ENCODE measurements at regions not wholly inside any gene's neighbourhood (a gene's known extent, or its start where the extent isn't known, plus 50 kb on each side); places are given as distances from the start of the nearest gene placed in this dataset.

DNA sequence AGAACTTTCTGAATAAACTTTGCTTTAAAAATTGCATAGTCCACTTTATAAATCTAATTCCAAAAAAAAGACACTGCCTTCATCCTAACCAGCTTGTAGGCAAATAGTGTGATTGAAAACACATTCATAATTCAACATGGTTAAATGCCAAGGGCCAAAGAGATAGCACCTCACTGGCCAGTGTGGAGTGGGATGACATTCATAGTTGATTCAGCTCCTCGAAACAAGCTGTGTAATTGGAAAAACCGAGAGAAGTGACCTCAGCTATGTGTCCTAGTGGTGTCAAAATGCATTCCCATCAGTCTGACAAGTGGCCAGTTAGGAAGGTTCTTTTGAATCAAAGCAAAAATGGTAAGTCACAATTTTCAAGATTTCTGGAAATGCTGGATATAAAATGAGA lies 1068.5 kb upstream of the CELF4 start:
- H3K4me3 ChIP-seq (IDR thresholded peaks at IDR 0.05; ENCODE audit: insufficient read depth, low read depth, low read length): no peak overlapping the region
- H3K27me3 ChIP-seq (ENCODE audit: insufficient read depth, low read depth): no peaks in the 10 kb centered on the region
- H3K36me3 ChIP-seq (ENCODE audit: insufficient read depth): no peaks in the 10 kb centered on the region
- no peaks in the 10 kb centered on the region for H4K20me1 ChIP-seq (ENCODE audit: insufficient read depth)
- no peaks in the 10 kb centered on the region for H3K4me1 ChIP-seq (ENCODE audit: low read depth, poor library complexity, severe bottlenecking)
- no peaks in the 10 kb centered on the region for H3K79me2 ChIP-seq (ENCODE audit: insufficient read depth, low read depth)
- H3K9ac ChIP-seq: no peak overlapping the region
- H2AFZ ChIP-seq (ENCODE audit: low read depth): no peak overlapping the region
- no peak overlapping the region for H3K4me2 ChIP-seq
- H3K27ac ChIP-seq: no peak overlapping the region
- TF ChIP-seq, protein P1, sequence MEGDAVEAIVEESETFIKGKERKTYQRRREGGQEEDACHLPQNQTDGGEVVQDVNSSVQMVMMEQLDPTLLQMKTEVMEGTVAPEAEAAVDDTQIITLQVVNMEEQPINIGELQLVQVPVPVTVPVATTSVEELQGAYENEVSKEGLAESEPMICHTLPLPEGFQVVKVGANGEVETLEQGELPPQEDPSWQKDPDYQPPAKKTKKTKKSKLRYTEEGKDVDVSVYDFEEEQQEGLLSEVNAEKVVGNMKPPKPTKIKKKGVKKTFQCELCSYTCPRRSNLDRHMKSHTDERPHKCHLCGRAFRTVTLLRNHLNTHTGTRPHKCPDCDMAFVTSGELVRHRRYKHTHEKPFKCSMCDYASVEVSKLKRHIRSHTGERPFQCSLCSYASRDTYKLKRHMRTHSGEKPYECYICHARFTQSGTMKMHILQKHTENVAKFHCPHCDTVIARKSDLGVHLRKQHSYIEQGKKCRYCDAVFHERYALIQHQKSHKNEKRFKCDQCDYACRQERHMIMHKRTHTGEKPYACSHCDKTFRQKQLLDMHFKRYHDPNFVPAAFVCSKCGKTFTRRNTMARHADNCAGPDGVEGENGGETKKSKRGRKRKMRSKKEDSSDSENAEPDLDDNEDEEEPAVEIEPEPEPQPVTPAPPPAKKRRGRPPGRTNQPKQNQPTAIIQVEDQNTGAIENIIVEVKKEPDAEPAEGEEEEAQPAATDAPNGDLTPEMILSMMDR (conservative IDR thresholded peaks at IDR 0.05; ENCODE audit: low read depth, low read length): no peak

DNA sequence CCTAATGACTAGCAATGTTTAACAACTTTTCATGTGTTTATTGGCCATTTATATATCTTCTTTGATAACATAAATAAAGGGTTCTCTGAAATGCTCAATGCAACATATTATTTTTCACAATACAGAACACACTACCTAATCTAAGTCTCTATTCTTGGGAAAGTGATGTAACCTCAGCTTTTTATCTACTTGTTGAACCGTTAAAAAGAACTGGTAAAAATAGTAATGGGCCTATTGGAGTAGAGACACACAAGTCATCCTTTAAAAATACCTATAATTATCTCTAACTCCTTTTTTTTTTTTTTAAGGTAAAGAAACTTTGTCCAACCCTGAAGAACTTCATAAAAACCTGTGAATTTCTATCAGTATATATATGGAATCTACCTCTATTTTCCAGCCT lies 1067.7 kb upstream of the CELF4 start:
- Histone ChIP-seq H3K4me2 (no peak overlapping the region), H3K4me3 (IDR thresholded peaks at IDR 0.05; ENCODE audit: insufficient read depth, low read depth, low read length) (no peak overlapping the region), H3K27me3 (ENCODE audit: insufficient read depth, low read depth) (no peaks in the 10 kb centered on the region), H4K20me1 (ENCODE audit: insufficient read depth) (no peaks in the 10 kb centered on the region), H3K79me2 (ENCODE audit: insufficient read depth, low read depth) (no peaks in the 10 kb centered on the region), H3K9ac (no peak overlapping the region), H3K4me1 (ENCODE audit: low read depth, poor library complexity, severe bottlenecking) (no peaks in the 10 kb centered on the region), H2AFZ (ENCODE audit: low read depth) (no peak overlapping the region), H3K36me3 (ENCODE audit: insufficient read depth) (no peaks in the 10 kb centered on the region), H3K27ac (no peak overlapping the region)
- TF ChIP-seq, protein P1 (conservative IDR thresholded peaks at IDR 0.05; ENCODE audit: low read depth, low read length): no peak

DNA sequence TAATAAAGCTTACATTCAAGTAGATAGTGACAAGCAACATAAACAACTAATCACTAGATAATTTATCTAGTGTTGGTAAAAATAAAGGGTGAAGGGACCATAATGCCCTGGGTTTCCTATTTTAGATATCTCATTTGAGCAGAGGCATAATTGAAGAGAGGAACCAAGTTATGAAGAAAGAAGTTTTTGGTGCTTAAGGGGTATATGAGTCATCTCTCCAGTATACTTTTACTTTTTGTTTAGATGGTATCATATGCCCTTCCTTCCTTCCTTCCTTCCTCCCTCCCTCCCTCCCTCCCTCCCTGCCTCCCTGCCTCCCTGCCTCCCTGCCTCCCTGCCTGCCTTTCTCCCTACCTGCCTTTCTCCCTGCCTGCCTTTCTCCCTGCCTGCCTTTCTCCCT lies 1053.5 kb upstream of the CELF4 start:
- no peak overlapping the region for H3K4me3 ChIP-seq (IDR thresholded peaks at IDR 0.05; ENCODE audit: insufficient read depth, low read depth, low read length)
- H4K20me1 ChIP-seq (ENCODE audit: insufficient read depth): no peaks in the 10 kb centered on the region
- no peak overlapping the region for H3K27ac ChIP-seq
- no peaks in the 10 kb centered on the region for H3K36me3 ChIP-seq (ENCODE audit: insufficient read depth)
- TF ChIP-seq, protein P1 (conservative IDR thresholded peaks at IDR 0.05; ENCODE audit: low read depth, low read length): no peak
- no peak overlapping the region for H2AFZ ChIP-seq (ENCODE audit: low read depth)
- H3K79me2 ChIP-seq (ENCODE audit: insufficient read depth, low read depth): no peaks in the 10 kb centered on the region
- H3K27me3 ChIP-seq (ENCODE audit: insufficient read depth, low read depth): no peaks in the 10 kb centered on the region
- H3K9ac ChIP-seq: no peak overlapping the region
- no peak overlapping the region for H3K4me2 ChIP-seq
- H3K4me1 ChIP-seq (ENCODE audit: low read depth, poor library complexity, severe bottlenecking): no peaks in the 10 kb centered on the region

- Histone ChIP-seq H3K36me3 (ENCODE audit: insufficient read depth) (no peaks in the 10 kb centered on the region), H3K4me3 (IDR thresholded peaks at IDR 0.05; ENCODE audit: insufficient read depth, low read depth, low read length) (no peak overlapping the region), H3K27me3 (ENCODE audit: insufficient read depth, low read depth) (no peaks in the 10 kb centered on the region), H4K20me1 (ENCODE audit: insufficient read depth) (no peaks in the 10 kb centered on the region), H2AFZ (ENCODE audit: low read depth) (no peak overlapping the region), H3K9ac (no peak overlapping the region), H3K4me1 (ENCODE audit: low read depth, poor library complexity, severe bottlenecking) (peaks cover 7% of the 10 kb centered on the region), H3K4me2 (no peak overlapping the region), H3K27ac (no peak overlapping the region), H3K79me2 (ENCODE audit: insufficient read depth, low read depth) (no peaks in the 10 kb centered on the region)
- TF ChIP-seq, protein P1 (conservative IDR thresholded peaks at IDR 0.05; ENCODE audit: low read depth, low read length): no peak
These were observed 1050.7 kb upstream of the CELF4 start for GRCh38 chr18:38616306-38616705.
